ENCODE measurements at regions not wholly inside any gene's neighbourhood (a gene's known extent, or its start where the extent isn't known, plus 50 kb on each side); places are given as distances from the start of the nearest gene placed in this dataset.

DNA sequence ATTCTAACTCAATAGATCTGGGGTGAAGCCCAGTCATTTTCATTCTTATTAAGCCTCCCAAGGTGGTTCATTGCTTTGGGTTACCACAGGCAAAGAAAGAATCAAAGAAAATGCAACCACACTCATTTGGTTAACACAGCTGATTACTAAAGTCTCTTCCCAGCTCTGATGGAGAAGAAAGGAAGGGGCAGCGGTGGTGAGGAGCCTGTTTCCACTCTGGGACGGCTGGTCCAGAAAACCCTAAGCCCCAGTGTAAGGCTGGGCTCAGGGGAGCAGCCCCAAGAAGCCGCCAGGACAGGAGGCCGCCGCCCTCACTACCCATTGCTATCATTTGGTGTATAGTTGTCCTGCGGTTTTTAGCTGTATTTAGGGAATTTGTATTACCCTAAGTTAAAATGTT, 226.9 kb downstream of the CD83 start:
- H4K91ac ChIP-seq (ENCODE audit: insufficient read length, low read depth, low read length), result no peak overlapping the region
- no peak overlapping the region for H3K56ac ChIP-seq (ENCODE audit: insufficient read length, low read depth, low read length)
- no peaks in the 10 kb centered on the region for H3K23me2 ChIP-seq (ENCODE audit: insufficient read length, low read depth, low read length, poor library complexity, severe bottlenecking)
- H3K4me1 ChIP-seq (ENCODE audit: insufficient read depth, low read length), result peaks cover 1% of the 10 kb centered on the region; the same call in 1 of the 2 replicates
- H2BK12ac ChIP-seq (ENCODE audit: insufficient read length, low read depth, low read length), result no peak overlapping the region
- no CpG with 5 or more reads among the region's 6 CpGs for WGBS (ENCODE audit: extremely low coverage, insufficient read length, low lambda C conversion rate)
- no peak overlapping the region for H3K4me3 Mint-ChIP-seq
- H3T11ph ChIP-seq (ENCODE audit: low read length), result no peak overlapping the region
- H2BK15ac ChIP-seq (ENCODE audit: low read depth, low read length), result no peak overlapping the region
- H3K36me3 Mint-ChIP-seq (ENCODE audit: insufficient read depth in 1 of 3, low read depth in 3 of 3), result no peaks in the 10 kb centered on the region
- no peaks in the 10 kb centered on the region for H4K20me1 ChIP-seq (ENCODE audit: control insufficient read depth, insufficient read depth, insufficient read length)
- no peak overlapping the region for H4K8ac ChIP-seq (replicated peaks; ENCODE audit: insufficient read length, low read depth, low read length)
- no peak for DNase-seq
- H3K27me3 Mint-ChIP-seq (ENCODE audit: low read depth), result peaks cover 6% of the 10 kb centered on the region
- no peak overlapping the region for H3K4me2 ChIP-seq (ENCODE audit: insufficient read depth, insufficient read length, low read length)
- TF ChIP-seq, protein P1, sequence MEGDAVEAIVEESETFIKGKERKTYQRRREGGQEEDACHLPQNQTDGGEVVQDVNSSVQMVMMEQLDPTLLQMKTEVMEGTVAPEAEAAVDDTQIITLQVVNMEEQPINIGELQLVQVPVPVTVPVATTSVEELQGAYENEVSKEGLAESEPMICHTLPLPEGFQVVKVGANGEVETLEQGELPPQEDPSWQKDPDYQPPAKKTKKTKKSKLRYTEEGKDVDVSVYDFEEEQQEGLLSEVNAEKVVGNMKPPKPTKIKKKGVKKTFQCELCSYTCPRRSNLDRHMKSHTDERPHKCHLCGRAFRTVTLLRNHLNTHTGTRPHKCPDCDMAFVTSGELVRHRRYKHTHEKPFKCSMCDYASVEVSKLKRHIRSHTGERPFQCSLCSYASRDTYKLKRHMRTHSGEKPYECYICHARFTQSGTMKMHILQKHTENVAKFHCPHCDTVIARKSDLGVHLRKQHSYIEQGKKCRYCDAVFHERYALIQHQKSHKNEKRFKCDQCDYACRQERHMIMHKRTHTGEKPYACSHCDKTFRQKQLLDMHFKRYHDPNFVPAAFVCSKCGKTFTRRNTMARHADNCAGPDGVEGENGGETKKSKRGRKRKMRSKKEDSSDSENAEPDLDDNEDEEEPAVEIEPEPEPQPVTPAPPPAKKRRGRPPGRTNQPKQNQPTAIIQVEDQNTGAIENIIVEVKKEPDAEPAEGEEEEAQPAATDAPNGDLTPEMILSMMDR (conservative IDR thresholded peaks at IDR 0.05), result no peak
- no peaks in the 10 kb centered on the region for H3K9me3 ChIP-seq (ENCODE audit: control insufficient read depth, low read depth, low read length)
- no peak overlapping the region for H2AFZ ChIP-seq (ENCODE audit: low read length)
- no peak overlapping the region for H2BK20ac ChIP-seq (ENCODE audit: low read depth, low read length, poor library complexity, severe bottlenecking)
- no peak overlapping the region for H2AK5ac ChIP-seq (ENCODE audit: insufficient read length, low read length)
- H3K79me1 ChIP-seq (ENCODE audit: insufficient read depth, low read depth, low read length, poor library complexity, severe bottlenecking), result no peaks in the 10 kb centered on the region
- H2BK5ac ChIP-seq (ENCODE audit: insufficient read length, low read length), result no peak overlapping the region
- H3K18ac ChIP-seq (ENCODE audit: insufficient read length, low read depth, low read length), result no peak overlapping the region
- peaks cover 15 to 35% of the 10 kb centered on the region in 2 experiments for H3K4me1 Mint-ChIP-seq
- H4K5ac ChIP-seq (ENCODE audit: insufficient read length, low read depth, low read length), result no peak overlapping the region
- H3K23ac ChIP-seq (ENCODE audit: insufficient read length, low read depth, low read length), result no peak overlapping the region
- no peak overlapping the region for H3K9ac ChIP-seq (ENCODE audit: extremely low read depth, insufficient read length, low read length)
- H3K9me3 Mint-ChIP-seq, result peaks cover 0 to 3% of the 10 kb centered on the region in 2 experiments; a peak in 1 of 5 replicates
- H3K4ac ChIP-seq (ENCODE audit: low read depth, low read length), result no peak overlapping the region
- no peak overlapping the region for H3K14ac ChIP-seq (ENCODE audit: insufficient read depth, low read length)
- no peak overlapping the region for H2BK120ac ChIP-seq (ENCODE audit: low read depth, low read length, poor library complexity, severe bottlenecking)
- no peak overlapping the region for H3K27ac ChIP-seq (ENCODE audit: insufficient read length, low read depth, low read length)
- H3K27me3 ChIP-seq (ENCODE audit: insufficient read depth, low read length), result no peaks in the 10 kb centered on the region
- no peak overlapping the region for H3K27ac Mint-ChIP-seq
- H3K79me2 ChIP-seq (ENCODE audit: insufficient read depth, low read length), result no peaks in the 10 kb centered on the region
